Keratinocyte (primary cell): ENCODE measurements at regions not wholly inside any gene's neighbourhood (a gene's known extent, or its start where the extent isn't known, plus 50 kb on each side); places are given as distances from the start of the nearest gene placed in this dataset.
A peak's percentile ranks its signal among the peaks of the same experiment; 100 is the strongest.

Experiments
- DNase-seq: peaks from one replicate; pipeline ENCODE4 v3.0.0-alpha.2; 2011; ENCODE audit warnings: low read depth, missing footprints, low spot score
- FAIRE-seq: peaks from 2 replicates; lab custom pipeline; 2011; peaks lifted over from hg19 to GRCh38; lab: Jason Lieb, UNC
- H2AFZ ChIP-seq: 2 replicates; pipeline ENCODE4 v1.6.0; 2012; ENCODE audit warnings: low read length, control low read depth, inconsistent platforms; ENCODE audit not compliant: control insufficient read depth
- H3K27ac ChIP-seq: 2 replicates; pipeline ENCODE4 v1.5.1; 2011; ENCODE audit warnings: low read length; ENCODE audit not compliant: control insufficient read depth, insufficient read depth
- H3K27me3 ChIP-seq: 3 replicates; pipeline ENCODE4 v1.6.0; 2011; ENCODE audit warnings: low read length; ENCODE audit not compliant: control insufficient read depth, insufficient read depth; ENCODE audit errors: extremely low read depth
- H3K36me3 ChIP-seq, 2 experiments: 2 replicates in 1 of 2; 3 replicates in 1 of 2; pipeline ENCODE4 v1.5.1; 2011; ENCODE audit warnings: low read length in 2 of 2, mild to moderate bottlenecking in 1 of 2; ENCODE audit not compliant: control insufficient read depth in 2 of 2, insufficient read depth in 2 of 2; ENCODE audit errors: extremely low read depth in 1 of 2
- H3K4me1 ChIP-seq: 3 replicates; pipeline ENCODE4 v1.5.1; 2011; ENCODE audit warnings: low read length; ENCODE audit not compliant: control insufficient read depth, insufficient read depth; ENCODE audit errors: extremely low read depth
- H3K4me2 ChIP-seq: 3 replicates; pipeline ENCODE4 v1.6.0; 2011; ENCODE audit warnings: low read depth, low read length; ENCODE audit not compliant: control insufficient read depth, insufficient read depth; ENCODE audit errors: extremely low read depth
- H3K4me3 ChIP-seq, 3 experiments: fragments of 200-600 bp in 1 of 3; sonication (generic) in 1 of 3; 2 replicates in 2 of 3; 3 replicates in 1 of 3; pipeline ENCODE4 v1.5.1; 2011 to 2016; ENCODE audit warnings: low read length in 3 of 3, mild to moderate bottlenecking in 3 of 3, control low read depth in 2 of 3, inconsistent platforms in 1 of 3, low read depth in 1 of 3, mixed read lengths in 1 of 3, mixed run types in 1 of 3, moderate library complexity in 1 of 3; ENCODE audit not compliant: control insufficient read depth in 2 of 3, insufficient read depth in 2 of 3; ENCODE audit errors: extremely low read depth in 1 of 3
- H3K79me2 ChIP-seq: 2 replicates; pipeline ENCODE4 v1.6.0; 2012; ENCODE audit warnings: low read length; ENCODE audit not compliant: control insufficient read depth, insufficient read depth
- H3K9ac ChIP-seq: 3 replicates; pipeline ENCODE4 v1.6.0; 2011; ENCODE audit warnings: low read length; ENCODE audit not compliant: control insufficient read depth, insufficient read depth; ENCODE audit errors: extremely low read depth
- H3K9me1 ChIP-seq: 3 replicates; pipeline ENCODE4 v1.6.0; 2011; ENCODE audit warnings: low read length; ENCODE audit not compliant: control insufficient read depth, insufficient read depth; ENCODE audit errors: extremely low read depth
- H3K9me3 ChIP-seq: 2 replicates; pipeline ENCODE4 v1.5.1; 2012; ENCODE audit warnings: low read depth, low read length; ENCODE audit not compliant: control insufficient read depth
- H4K20me1 ChIP-seq: 3 replicates; pipeline ENCODE4 v1.6.0; 2011; ENCODE audit warnings: low read length; ENCODE audit not compliant: control insufficient read depth, insufficient read depth; ENCODE audit errors: extremely low read depth
- CTCF ChIP-seq, 3 experiments: IDR thresholded peaks in 1 of 3; conservative IDR thresholded peaks in 1 of 3; optimal IDR thresholded peaks in 1 of 3; 2 replicates in 2 of 3; 3 replicates in 1 of 3; pipeline versions ENCODE3 to v1.5.1; 2011; ENCODE audit warnings: low read length in 3 of 3, mild to moderate bottlenecking in 3 of 3, moderate library complexity in 2 of 3, control low read depth in 1 of 3, inconsistent platforms in 1 of 3; ENCODE audit not compliant: insufficient read depth in 2 of 3; ENCODE audit errors: extremely low read depth in 1 of 3
- EZH2 ChIP-seq: IDR thresholded peaks from one replicate; pipeline ENCODE4 v1.6.1; 2012; ENCODE audit warnings: inconsistent platforms, mild to moderate bottlenecking, low read length, moderate library complexity
- dilution Hi-C: fragments of 300-500 bp; cut with MboI; formaldehyde crosslinking; loops from one replicate; pipeline ENCODE4 v1.7.0; 2020; ENCODE audit warnings: low sequenced_read_pairs; ENCODE audit not compliant: extremely low pct_ligation_motif_present

DNA sequence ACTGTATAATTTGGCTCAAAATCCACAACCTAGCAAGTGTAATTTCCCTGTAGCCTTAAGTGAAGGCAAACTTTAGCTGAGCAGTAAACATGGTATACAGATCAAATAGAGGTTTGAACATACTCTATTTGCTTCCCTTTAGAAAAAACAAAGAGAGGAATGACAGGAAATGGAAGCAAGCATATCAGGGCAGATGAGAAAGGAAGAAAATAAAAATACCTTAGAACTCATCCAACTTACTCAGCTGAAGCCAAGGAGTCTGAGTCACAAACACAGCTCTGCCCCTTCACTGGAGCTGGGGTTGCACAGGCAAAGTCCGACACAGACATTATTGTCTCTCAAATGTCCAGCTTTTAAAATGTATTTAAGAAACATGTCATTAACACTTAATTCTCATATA lies 379.9 kb upstream of the IRAK1BP1 start:
- dilution Hi-C loops, result no loop called here
- FAIRE-seq (no peak), DNase-seq (no peak)
- Histone ChIP-seq H2AFZ (peak overlapping the region; percentile 64), H3K4me3 (no peak overlapping the region), H3K4me2 (peak overlapping the region; percentile 11), H3K9ac (no peak overlapping the region), H3K9me3 (no peaks in the 10 kb centered on the region), H3K27ac (no peak overlapping the region), H3K9me1 (no peaks in the 10 kb centered on the region), H3K36me3 (no peaks in the 10 kb centered on the region), H3K27me3 (no peaks in the 10 kb centered on the region), H3K79me2 (no peaks in the 10 kb centered on the region), H4K20me1 (no peaks in the 10 kb centered on the region), H3K4me1 (peaks cover 6% of the 10 kb centered on the region)
- TF ChIP-seq EZH2, result no peak
- no peak for TF ChIP-seq CTCF (optimal IDR thresholded peaks at IDR 0.05 in 1 of 3, IDR thresholded peaks at IDR 0.05 in 1 of 3, conservative IDR thresholded peaks at IDR 0.05 in 1 of 3; ENCODE audit: extremely low read depth in 1 of 3, insufficient read depth in 2 of 3, low read length in 3 of 3)

DNA sequence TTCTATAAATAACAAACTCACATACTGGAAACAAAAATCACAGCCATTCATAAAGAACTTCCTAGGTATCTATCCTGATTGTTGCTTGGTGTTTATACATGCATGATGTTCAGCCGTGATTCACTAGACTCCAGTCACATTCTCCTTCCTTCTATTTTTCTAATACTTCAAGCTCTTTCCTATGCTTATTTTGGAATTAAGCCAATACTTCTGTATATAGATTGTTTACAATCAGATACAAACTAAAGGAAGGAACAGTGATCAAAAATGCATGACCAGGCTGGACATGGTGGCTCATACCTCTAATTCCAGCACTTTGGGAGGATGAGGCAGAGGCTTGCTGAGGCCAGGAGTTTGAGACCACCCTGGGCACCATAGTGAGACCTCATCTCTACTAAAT lies 377.5 kb upstream of the IRAK1BP1 start:
- H3K4me3 ChIP-seq, result no peak overlapping the region
- no peak overlapping the region for H2AFZ ChIP-seq
- no peaks in the 10 kb centered on the region for H3K9me3 ChIP-seq
- TF ChIP-seq CTCF (optimal IDR thresholded peaks at IDR 0.05 in 1 of 3, IDR thresholded peaks at IDR 0.05 in 1 of 3, conservative IDR thresholded peaks at IDR 0.05 in 1 of 3; ENCODE audit: extremely low read depth in 1 of 3, insufficient read depth in 2 of 3, low read length in 3 of 3), result no peak
- no peak for TF ChIP-seq EZH2
- FAIRE-seq (no peak), DNase-seq (no peak)
- no peaks in the 10 kb centered on the region for H3K9me1 ChIP-seq
- H3K27ac ChIP-seq, result no peak overlapping the region
- no peaks in the 10 kb centered on the region for H3K79me2 ChIP-seq
- H3K27me3 ChIP-seq, result no peaks in the 10 kb centered on the region
- H3K4me2 ChIP-seq, result no peak overlapping the region
- H3K9ac ChIP-seq, result no peak overlapping the region
- H3K4me1 ChIP-seq, result peaks cover 13% of the 10 kb centered on the region
- no peaks in the 10 kb centered on the region for H4K20me1 ChIP-seq
- dilution Hi-C loops, result no loop called here
- H3K36me3 ChIP-seq, result no peaks in the 10 kb centered on the region
